NOMO-1 treated with dmso at 0.1 percent for 144 hours (cell line): ENCODE measurements at regions not wholly inside any gene's neighbourhood (a gene's known extent, or its start where the extent isn't known, plus 50 kb on each side); places are given as distances from the start of the nearest gene placed in this dataset.

Experiments used
- DNase-seq: peaks from one replicate; lab custom pipeline; 2025; ENCODE audit not compliant: unreplicated experiment; lab: John Stamatoyannopoulos, UW

DNA sequence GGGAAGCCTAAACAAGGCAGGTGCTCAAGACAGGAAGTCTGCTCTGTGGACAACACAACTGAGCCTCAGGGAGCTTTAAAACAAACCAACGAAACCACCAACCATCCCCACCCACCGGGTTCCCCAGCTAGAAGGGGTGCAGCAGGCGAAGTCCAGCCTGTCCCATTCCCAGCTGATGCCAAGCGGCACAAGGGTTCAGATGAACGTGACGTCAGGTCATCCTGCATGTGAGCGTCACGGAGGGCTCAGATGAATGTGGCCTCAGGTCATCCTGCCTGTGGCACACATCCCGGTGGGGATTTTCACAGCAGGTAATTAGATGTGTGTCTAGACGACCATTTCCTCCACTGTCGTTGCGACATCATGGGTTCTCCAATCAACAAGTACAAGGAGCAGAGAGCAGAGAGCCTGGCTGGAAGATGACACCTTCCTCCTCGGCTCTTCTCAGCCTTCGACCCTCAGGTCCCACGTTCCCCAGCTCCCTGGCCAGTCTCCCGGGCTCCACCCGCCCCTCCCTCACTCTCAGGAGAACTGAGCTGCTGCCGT is 246.5 kb downstream of the FOXL1 start:
- no peak for DNase-seq

DNA sequence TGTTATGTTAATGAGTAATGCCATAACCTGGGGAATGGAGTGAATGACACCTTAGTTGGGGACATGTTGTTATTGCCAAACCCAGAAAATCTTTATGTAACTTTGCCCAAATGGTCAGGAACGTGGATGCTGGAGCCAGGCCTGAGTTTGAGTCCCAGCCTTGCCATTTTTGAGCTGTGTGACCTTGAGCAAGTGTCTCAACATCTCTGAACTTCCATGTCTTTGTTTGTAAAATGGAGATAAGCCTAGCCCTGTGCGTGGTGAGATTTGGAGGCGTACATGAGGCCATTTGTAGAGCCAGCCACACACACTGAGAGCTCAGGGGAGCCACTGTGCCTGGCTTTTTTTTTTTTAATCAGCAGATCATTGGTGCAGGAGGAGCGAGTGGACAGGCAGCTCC is 247.3 kb downstream of the FOXL1 start:
- no peak for DNase-seq

DNA sequence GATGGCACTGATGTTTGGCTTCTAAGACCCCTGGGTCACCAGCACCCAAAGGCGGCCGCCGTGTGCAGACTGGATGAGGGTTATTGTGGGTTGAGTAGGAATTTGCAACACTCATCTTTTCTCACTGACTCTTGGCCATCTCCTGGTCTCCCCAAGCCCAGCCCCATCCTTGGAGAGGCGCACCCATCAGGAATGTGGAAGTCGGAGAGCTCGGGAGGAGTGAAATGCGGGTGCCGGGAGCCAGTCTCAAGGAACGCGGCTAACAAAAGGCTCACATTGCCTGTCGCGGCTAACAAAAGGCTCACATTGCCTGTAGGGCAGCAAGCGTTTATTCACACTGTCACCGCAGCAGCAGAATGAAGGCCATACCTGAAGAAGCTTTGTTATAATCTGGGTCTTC is 248.6 kb downstream of the FOXL1 start:
- no peak for DNase-seq

DNA sequence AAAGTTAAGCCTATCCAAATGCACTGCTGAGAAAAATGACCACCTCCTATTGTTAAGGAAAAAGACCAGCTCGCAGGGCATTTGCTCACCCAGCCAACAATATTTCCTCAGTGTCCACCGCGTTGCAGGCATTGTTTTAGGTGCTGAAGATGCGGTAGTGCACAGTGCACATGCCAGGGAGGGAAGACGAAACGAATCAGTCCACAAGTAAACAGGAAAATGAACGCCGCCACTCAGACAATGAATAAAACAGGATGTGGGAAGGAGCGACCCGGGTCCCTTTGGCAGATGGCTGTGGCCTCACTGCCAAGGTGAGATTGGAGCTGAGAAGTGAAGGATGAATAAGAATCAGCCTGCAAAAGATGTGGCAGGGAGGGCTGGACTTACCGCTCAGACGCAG is 249.2 kb downstream of the FOXL1 start:
- DNase-seq: no peak

DNA sequence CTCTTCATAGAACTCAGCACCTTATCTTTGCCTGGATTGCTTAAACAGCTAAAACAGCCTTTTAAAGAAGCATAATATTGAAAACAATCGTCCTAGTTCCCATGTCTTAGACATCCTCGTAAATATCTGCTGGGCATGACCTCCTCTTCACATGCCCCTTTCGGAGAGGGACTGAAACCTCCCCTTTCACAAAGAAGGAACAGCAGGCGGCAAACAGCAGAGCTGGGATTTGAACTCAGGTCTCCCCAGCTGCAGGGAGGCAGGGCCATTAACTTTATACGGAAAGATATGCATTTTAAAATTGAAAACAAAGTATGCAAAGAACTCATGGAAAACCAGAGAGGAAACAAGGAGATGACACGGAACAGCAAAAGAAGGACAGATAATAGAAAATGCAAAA is 249.9 kb downstream of the FOXL1 start:
- DNase-seq: no peak

DNA sequence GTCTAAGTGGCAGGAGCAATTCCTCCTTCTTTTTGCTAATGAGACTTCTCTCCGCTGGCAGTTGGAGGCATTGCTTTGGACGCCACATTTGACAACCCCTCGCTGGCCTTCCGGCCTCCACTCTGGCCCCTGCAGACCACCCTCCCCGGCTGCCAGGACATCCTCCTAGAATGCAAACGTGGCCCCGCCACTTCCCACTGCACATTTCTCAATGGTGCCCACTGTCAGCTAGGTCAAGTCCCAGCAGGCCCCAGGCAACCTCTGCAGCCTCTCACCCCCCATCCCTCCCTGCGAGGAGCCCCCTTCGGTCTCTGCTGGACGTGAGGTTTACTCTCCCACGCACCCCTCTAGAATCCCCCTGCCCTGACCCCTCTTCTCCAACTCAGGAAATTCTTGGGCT is 250.3 kb downstream of the FOXL1 start:
- no peak for DNase-seq

DNA sequence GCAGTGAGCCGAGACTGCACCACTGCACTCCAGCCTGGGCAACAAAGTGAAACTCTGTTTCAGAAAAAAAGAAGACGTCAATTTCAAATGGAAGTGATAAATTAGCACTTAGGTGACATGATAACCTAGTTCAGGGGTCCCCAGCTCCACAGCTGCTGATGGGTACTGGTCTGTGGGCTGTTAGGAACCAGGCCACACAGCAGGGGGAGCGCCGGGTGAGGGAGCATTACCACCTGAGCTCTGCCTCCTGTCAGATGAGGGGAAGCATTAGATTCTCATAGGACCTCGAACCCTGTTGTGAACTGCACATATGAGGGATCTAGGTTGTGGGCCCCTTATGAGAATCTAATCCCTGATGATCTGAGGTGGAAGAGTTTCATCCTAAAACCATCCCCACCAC is 253.0 kb downstream of the FOXL1 start:
- DNase-seq: no peak

DNA sequence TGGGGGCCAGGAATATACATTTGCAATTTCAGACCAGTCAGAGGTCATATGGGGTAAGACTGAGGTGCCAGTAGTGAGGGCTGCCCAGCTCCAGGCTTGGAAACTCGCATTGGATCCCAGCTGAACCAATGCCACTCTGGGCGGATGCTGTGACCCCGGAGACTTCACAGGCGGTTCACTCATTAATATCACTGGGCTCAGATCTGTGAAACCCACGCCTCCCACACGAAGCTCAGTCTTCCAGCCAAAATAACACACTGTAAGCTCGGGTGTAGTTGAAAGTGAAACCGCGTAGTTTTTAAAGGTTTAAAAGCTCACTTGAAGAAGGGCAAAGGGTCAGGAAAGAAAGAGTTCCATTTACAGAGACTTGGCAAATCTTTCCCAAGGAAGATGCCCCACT is 254.8 kb downstream of the FOXL1 start:
- no peak for DNase-seq

DNA sequence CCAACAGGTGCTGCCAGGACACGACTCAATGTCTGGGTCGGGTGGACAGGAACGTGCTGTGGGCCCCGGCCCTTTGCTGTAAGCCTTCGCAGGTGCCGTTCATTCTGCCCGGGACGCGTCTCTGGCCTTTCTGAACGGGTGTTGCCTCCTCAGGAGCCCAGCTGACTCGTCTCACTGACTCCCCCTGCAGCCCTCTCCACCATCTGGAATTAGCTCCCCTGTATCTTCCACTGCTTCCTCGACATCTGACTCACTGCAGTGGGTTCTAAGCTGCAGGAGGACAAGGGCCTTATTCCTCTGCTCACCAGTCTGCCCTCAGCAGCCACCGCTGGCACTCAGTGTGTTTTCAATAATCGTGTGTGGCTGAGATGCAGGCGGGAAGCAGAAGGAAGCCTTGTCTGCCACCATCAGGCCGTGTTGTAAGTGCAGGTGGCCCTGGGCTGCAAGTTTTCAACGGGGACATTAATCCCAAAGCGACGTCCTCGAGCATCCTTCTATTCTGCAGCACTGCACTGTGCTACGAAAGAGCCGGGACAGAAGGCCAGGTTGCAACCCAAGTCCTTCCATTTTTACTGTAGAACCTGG is 256.2 kb downstream of the FOXL1 start:
- no peak for DNase-seq

DNA sequence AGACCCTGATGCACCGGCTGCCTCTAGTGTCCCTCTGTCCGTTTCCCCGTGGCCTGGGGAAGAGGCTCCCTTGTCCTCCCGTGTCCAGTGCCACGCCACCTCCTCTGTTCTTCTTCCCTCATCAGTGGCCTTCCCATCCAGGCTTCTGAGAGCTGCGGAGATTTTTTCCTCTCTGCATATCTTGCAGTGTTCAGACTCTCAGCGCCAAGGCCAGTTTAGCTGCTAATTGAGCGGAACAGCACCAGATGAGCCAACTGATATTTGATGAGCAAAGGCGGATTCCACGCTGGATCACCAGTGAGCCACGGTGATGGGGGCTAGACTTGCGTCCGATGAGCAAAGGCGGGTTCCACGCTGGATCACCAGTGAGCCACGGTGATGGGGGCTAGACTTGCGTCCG is 257.6 kb downstream of the FOXL1 start:
- DNase-seq: no peak

DNA sequence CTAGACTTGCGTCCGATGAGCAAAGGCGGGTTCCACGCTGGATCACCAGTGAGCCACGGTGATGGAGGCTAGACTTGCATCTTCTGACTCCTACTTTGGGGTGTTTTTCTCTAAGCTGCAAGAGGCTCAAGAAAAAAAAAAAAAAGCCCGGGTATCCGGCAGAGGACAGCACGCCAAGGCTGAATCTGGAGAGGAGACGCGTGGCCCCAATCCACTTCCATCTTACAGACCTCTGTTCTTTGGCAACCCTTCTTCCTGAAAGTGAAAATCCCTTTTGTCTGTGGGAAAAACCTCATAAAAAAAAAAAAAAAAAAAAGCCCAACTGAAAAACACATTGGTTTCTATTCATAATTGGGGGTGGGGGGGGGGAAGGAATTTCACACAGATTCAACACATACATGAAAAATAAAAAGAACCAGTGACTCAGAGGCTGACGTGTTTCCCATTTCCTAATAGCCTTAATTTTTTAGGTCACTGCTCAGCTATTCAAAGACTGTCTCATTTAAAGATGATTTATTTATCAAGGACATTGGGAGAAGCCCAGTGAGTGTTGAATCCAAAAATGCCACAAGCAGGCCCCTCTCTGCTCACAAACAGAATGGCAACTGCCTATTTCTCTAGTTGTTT is 258.3 kb downstream of the FOXL1 start:
- no peak for DNase-seq

DNA sequence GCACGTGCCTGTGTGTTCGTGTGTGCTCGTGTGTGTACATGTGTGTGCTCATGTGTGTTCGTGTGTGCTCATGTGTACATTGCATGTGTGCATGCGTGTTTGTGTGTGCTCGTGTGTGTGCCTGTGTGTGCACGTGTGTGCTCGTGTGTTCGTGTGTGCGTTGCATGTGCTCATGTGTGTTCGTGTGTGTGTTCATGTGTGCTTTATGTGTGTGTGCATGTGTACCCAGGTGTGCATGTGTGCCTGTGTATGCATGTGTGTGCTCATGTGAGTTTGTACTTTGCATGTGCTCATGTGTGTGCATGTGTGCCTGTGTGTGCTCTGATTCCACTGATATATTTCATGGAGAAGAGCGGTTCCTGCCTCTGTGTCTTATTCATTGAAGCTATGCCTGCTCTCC is 265.5 kb downstream of the FOXL1 start:
- DNase-seq: no peak

DNA sequence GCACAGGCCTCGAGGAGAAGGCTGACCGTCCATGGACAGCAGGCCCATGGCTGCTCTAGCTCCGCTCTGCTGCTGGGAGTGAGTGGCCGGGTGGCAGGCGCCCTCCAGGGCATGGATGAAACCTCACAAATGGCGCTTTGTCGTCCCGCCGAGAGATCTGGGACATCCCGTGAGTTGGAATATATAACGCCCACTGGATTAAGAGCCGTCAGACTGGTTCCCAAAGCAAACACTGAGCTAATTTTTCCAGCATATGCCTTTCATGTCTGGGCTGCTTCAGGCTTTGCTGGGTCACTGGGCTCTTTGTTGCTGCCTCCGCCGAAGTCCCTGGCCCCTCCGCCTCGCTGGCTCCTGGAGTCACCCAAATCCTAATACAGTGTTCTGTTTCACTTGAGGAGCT is 266.3 kb downstream of the FOXL1 start:
- no peak for DNase-seq

DNA sequence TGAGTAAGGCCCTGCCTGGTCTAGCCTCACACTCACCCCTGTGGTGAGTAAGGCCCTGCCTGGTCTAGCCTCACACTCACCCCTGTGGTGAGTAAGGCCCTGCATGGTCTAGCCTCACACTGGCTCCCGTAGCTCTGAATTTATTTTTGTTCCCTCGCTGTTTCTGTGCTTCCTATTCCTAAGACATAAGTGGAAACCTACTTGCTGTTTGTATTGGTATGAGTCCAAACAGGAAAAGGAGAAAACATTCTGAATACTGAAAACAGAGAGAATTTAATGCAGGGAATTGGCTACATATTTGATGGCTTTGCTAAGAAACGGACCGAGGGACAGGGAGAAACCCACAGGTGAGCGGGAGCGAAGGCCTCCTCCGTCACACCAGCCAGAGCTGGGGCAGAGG is 267.8 kb downstream of the FOXL1 start:
- no peak for DNase-seq

DNA sequence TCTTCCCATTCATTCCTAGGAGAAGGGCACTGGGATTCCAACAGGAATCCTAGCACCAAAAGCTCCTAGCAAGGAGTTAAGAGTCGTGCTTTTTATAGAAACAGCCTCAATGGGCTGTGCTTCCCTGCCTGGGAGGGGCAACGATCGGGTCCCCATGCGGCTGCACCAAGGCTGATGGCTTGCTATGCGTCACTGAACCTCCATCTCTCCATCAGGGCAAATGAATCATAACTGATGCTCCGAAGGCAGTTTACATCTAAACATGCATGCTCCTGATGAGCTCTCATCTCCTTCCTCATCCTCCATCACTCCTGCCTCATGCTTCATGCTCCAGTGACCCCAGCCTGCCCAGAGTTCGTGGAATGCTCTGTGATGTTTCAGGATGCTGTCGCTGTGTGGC is 270.5 kb downstream of the FOXL1 start:
- no peak for DNase-seq

DNA sequence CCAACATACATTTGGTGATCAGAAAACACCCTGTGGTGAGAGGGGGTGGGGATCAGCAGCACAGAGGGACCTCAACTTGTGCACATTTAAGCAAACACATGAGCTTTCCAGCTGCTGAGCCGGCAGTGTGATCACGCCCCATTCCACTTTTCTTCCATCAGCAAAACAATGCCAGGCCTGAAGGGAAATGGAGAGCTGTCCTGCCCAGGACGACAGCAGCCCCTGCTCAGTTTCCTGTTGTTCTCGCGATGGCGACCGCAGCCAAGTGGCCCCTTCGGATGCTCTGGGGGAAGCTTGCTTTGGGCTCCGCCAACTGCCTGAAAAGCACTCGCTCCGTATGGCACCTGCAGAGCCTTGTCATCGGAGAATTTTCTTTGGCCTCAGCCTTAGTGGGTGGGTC is 272.3 kb downstream of the FOXL1 start:
- no peak for DNase-seq

DNA sequence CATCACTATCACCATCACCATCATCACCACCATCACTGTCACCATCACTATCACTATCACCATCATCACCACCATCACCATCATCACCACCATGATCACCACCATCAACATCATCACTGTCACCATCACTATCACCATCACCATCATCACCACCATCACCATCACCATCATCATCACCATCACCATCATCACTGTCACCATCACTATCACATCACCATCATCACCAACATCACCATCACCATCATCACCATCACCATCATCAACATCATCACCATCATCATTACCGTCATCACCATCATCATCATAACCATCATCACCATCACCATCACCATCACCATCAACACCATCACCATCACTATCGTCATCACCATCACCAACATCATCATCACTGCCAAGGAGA is 273.8 kb downstream of the FOXL1 start:
- no peak for DNase-seq

DNA sequence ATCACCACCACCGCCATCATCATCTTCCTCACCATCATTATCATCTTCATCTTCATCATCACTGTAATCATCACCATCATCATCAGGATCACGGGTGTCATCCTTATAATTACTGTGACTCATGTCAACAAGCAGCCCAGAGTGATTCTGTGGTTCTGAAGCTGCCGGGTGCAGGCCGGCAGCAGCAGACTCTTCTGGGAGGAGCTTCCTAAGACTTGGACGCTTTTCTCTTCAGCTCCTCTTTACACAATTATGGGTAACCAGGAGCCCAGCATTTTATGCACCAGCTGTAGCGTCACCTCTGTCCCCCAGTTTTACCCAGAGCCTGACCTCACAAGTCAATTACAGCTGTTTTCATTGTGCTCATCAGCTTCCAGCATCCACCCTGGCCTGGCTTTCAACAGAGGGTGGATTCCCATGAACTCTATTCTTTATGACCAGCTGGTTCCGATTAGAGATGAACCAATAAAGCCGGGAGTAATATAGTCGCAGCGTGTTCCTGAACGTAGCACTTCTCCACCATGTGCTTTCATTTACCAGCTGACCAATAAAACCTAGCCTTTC is 275.8 kb downstream of the FOXL1 start:
- DNase-seq: no peak

DNA sequence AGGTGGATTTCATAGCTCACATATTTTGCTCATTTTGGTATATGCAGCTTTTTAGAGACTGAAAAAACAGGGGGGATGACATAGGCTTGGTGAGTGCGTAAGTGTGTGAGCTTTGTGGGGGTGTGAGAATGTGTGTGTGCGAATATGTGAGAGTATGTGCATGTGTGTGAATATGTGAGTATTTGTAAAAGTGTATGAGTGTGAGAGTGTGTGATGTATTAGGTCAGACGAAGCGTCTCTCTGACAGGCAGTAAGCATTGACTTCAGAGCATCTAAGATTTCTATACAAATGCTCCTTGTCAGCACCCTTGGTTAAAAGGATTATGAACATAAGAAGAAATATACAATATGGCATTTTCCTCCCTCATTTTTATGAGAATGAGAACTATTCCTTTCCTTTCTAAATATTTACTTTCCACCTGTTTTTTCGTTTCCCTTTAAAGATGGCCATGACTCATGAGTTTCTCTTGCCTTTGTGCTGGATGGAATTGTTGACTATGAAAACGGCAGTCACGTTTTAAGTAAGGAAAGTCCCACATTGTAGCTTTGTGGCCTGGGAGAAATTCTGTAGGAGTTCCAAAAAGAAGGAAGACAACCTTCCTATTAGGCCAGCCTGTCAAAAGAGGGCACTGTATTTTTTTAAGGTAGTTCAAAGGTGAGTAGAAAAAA is 276.4 kb downstream of the FOXL1 start:
- DNase-seq: no peak

DNA sequence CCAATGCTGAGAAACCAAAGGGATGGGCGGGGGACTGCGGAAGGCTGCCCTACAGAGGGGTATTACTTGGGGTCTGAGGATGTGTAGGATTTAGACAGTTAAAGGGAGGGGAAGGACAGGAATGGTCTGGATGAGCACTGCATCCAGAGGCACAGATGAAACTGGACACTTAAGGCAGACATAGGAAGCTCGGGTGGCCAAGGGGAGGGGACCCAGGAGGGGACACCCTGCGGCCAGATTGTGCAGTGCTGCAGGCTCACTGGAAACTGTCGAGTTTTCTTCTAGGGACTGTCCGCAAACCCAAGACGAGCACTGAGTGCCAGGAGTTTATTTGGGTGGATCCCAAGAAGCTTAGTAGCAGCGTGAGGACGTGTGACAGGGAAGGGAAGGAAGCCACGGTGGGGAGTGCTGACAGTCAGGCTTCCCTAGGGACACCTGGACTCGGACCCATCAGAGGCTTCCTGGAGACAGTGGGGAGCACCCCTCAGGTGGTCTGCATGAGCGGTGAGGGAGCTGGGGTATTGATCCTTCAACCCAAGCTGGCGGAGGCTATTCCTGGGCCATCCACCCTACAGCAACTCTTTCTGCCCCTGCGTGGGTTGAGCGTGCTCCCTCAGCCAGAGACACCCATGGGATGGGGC is 278.7 kb downstream of the FOXL1 start:
- no peak for DNase-seq

DNA sequence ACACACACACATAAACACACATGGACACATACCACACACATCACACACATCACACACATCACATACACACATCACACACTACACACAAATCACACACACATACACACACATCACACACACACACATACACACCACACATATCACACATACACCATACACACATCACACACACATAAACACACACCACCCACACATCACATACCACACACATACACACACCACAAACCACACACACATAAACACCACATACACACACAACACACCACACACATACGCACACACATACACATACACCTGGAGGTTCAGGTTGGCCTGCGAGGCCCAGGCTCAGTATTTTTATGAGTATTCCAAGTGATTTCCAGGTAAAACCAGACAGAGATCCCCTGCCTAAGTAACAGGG is 279.5 kb downstream of the FOXL1 start:
- DNase-seq: no peak

DNA sequence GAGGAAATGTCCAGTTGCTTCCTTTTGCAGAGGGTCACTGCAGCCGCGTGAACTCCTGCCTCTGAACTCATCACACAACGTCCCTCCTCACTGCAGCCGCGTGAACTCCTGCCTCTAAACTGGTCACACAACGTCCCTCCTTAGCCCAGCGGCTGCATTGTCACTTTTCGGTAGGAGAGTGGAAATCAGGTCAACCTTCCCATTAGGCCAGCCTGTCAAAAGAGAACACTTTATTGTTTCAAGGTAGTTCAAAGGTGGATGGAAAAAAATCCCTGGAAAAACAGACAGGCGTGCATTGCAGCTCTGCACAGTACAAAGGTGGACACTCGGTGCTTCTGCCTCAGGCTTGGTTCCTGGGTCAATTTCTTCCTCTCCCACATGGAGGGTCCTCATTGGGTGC is 280.2 kb downstream of the FOXL1 start:
- DNase-seq: no peak
